ENCODE measurements at regions not wholly inside any gene's neighbourhood (a gene's known extent, or its start where the extent isn't known, plus 50 kb on each side); places are given as distances from the start of the nearest gene placed in this dataset.
A peak's percentile ranks its signal among the peaks of the same experiment; 100 is the strongest.

DNA sequence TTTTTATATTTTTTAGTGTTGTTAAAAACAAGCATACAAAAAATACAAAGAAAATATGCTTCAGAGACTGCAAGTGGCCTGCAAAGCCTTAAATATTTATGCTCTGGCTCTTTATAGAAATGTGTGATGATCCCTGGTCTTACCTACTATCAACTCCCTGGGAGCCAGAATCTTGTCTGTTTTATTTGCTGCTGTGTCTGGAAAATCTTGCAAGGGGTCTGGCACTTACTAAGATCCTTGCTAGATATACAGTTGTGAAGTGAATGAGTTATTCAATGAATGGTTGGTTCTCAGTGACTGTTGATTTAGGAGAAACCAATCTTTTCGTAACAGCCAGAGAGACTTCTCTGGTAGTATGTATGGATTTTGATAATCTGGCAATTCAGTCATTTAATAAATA is 521.0 kb upstream of the CFAP20DC start:
- peaks cover 2% of the 10 kb centered on the region for H3K27me3 ChIP-seq (ENCODE audit: control insufficient read depth, insufficient read depth, low read length)
- DNase-seq (ENCODE audit: low read depth in 4 of 6, low spot score in 6 of 6), result no peak
- 100% methylated on average over 1 of the region's 1 CpG for WGBS (ENCODE audit: insufficient coverage)
- no peaks in the 10 kb centered on the region for H3K9me3 ChIP-seq (ENCODE audit: control insufficient read depth, insufficient read depth, low read length)
- no peaks in the 10 kb centered on the region for H3K36me3 ChIP-seq (ENCODE audit: control insufficient read depth, insufficient read depth, low read length)
- H3K4me3 ChIP-seq (ENCODE audit: low read depth, low read length), result no peak overlapping the region
- H3K27ac ChIP-seq (ENCODE audit: low read depth, low read length), result no peak overlapping the region
- H3K4me1 ChIP-seq (ENCODE audit: control insufficient read depth, insufficient read depth, low read length), result peaks cover 7% of the 10 kb centered on the region

DNA sequence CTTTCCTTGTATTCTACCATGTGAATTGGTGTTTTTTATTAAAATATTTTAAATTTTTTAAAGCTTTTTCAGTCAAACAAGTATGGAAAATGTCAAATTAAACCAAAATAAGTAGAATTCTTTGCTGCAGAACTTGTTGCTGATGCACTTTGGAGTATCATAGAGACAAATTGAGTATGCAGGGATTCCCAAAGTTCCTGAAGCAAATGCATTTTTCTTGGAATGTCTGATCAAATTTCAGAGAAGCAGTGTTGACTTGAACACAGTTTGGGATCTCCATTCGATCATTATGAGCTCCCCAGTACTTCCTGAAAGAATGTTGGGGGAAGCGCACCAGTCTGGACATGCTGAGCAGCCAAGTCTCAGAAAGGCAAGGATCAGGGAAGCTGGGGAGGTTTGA is 517.8 kb upstream of the CFAP20DC start:
- no peaks in the 10 kb centered on the region for H3K9me3 ChIP-seq (ENCODE audit: control insufficient read depth, insufficient read depth, low read length)
- no peak overlapping the region for H3K4me3 ChIP-seq (ENCODE audit: low read depth, low read length)
- WGBS (ENCODE audit: insufficient coverage), result 83% methylated on average over 2 of the region's 2 CpGs

DNA sequence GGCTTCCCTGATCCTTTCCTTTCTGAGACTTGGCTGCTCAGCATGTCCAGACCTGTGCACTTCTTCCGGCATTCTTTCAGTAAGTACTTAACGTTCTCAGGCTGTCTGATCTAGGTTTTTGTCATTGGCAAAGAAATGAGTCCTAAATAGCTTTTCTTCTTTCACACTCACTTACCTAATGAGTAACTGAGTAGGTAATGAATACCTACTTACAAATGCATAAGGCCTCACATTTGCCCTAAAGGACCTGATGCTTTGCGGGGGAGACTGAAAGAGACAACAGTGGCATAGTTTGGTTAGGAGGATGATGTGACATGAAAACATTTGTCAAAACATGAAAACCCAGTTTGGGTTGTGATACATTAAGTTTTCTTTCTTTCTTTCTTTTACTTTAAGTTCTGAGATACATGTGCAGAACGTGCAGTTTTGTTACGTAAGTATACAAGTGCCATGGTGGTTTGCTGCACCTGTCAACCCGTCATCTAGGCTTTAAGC is 516.7 kb upstream of the CFAP20DC start:
- Histone ChIP-seq H3K36me3 (ENCODE audit: control insufficient read depth, insufficient read depth, low read length) (no peaks in the 10 kb centered on the region), H3K4me1 (ENCODE audit: control insufficient read depth, insufficient read depth, low read length) (no peaks in the 10 kb centered on the region), H3K27ac (ENCODE audit: low read depth, low read length) (no peak overlapping the region), H3K4me3 (ENCODE audit: low read depth, low read length) (no peak overlapping the region), H3K27me3 (ENCODE audit: control insufficient read depth, insufficient read depth, low read length) (peaks cover 2% of the 10 kb centered on the region), H3K9me3 (ENCODE audit: control insufficient read depth, insufficient read depth, low read length) (no peaks in the 10 kb centered on the region)
- WGBS (ENCODE audit: insufficient coverage), result 94% methylated on average over 2 of the region's 6 CpGs
- no peak for DNase-seq (ENCODE audit: low read depth in 4 of 6, low spot score in 6 of 6)

More for the DNA sequence above, 517.8 kb upstream of the CFAP20DC start:
- Histone ChIP-seq H3K27me3 (ENCODE audit: control insufficient read depth, insufficient read depth, low read length) (peaks cover 2% of the 10 kb centered on the region), H3K27ac (ENCODE audit: low read depth, low read length) (no peak overlapping the region), H3K36me3 (ENCODE audit: control insufficient read depth, insufficient read depth, low read length) (no peaks in the 10 kb centered on the region), H3K4me1 (ENCODE audit: control insufficient read depth, insufficient read depth, low read length) (no peaks in the 10 kb centered on the region)
- no peak for DNase-seq (ENCODE audit: low read depth in 4 of 6, low spot score in 6 of 6)

DNA sequence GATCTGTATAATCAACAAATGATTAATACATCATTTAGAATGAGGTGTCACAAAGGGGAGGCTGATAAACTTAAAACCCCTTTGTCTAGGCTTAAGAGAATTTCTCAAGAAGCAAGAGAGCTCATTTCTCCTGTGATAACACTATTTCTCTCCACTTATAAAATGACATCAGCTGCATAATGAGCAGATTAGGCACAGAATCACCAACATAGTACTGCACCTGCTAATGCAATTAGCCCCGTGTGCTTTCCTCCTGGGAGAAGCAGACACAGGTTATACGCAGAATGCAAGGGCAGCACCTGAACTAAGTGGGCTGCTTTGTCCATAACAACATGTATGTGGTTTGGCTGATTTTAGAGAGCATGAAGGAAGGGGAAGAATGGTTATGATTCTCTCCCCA is 515.3 kb upstream of the CFAP20DC start:
- WGBS (ENCODE audit: insufficient coverage), result no CpG with 5 or more reads among the region's 2 CpGs
- Histone ChIP-seq H3K27ac (ENCODE audit: low read depth, low read length) (no peak overlapping the region), H3K36me3 (ENCODE audit: control insufficient read depth, insufficient read depth, low read length) (no peaks in the 10 kb centered on the region), H3K9me3 (ENCODE audit: control insufficient read depth, insufficient read depth, low read length) (no peaks in the 10 kb centered on the region), H3K4me1 (ENCODE audit: control insufficient read depth, insufficient read depth, low read length) (no peaks in the 10 kb centered on the region), H3K4me3 (ENCODE audit: low read depth, low read length) (no peak overlapping the region), H3K27me3 (ENCODE audit: control insufficient read depth, insufficient read depth, low read length) (peaks cover 2% of the 10 kb centered on the region)
- peak in 1 of 6 donors; percentile 34 for DNase-seq (ENCODE audit: low read depth in 4 of 6, low spot score in 6 of 6)

DNA sequence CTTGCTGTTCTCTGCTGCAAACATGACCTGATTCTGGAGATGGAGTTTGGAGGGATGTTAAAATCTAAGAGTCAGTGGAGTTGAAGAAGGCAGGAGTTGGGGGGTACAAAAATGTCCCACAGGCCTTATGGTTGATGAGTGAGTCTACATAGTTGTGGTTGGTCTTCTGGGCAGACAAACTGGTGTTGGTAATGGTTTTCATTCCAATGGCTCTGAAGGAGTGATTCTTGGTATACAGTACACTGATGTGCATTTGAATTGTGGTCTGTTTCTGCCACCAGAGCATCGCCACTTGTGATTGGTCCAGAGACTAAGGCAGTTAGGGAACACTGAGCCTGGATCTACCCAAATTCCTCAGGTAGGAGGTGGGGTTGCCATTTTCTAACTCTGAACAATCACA is 514.1 kb upstream of the CFAP20DC start:
- Histone ChIP-seq H3K27ac (ENCODE audit: low read depth, low read length) (no peak overlapping the region), H3K9me3 (ENCODE audit: control insufficient read depth, insufficient read depth, low read length) (no peaks in the 10 kb centered on the region), H3K4me3 (ENCODE audit: low read depth, low read length) (no peak overlapping the region), H3K27me3 (ENCODE audit: control insufficient read depth, insufficient read depth, low read length) (no peaks in the 10 kb centered on the region), H3K4me1 (ENCODE audit: control insufficient read depth, insufficient read depth, low read length) (no peaks in the 10 kb centered on the region), H3K36me3 (ENCODE audit: control insufficient read depth, insufficient read depth, low read length) (no peaks in the 10 kb centered on the region)
- no peak for DNase-seq (ENCODE audit: low read depth in 4 of 6, low spot score in 6 of 6)
- WGBS (ENCODE audit: insufficient coverage), result 100% methylated on average over 1 of the region's 1 CpG

DNA sequence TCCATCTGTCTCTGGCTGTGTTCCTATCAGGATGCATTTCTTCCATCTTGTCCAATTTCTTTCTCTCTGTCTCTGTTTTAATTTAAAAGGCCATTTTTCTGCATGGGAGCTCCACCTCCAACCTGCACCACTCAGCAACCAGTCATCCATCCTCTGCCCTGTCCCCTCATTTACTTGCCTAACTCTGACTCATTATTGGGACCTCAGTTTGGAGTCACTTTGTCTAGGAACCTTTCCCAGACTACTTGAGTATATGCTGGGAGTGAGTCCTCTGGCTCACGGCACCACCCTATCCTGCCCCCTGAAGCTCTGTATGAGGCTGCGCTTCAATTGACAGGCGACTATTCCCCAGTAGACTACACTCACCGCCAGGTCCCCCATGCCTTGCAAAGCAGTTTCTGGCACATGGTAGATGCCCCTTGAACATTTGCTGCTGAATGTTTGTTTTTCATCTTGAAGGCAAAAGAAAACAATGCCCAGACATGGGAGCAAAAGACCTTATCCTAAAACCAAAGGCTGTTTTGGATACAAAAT is 513.3 kb upstream of the CFAP20DC start:
- Histone ChIP-seq H3K9me3 (ENCODE audit: control insufficient read depth, insufficient read depth, low read length) (no peaks in the 10 kb centered on the region), H3K4me1 (ENCODE audit: control insufficient read depth, insufficient read depth, low read length) (no peaks in the 10 kb centered on the region), H3K4me3 (ENCODE audit: low read depth, low read length) (no peak overlapping the region), H3K27ac (ENCODE audit: low read depth, low read length) (no peak overlapping the region), H3K36me3 (ENCODE audit: control insufficient read depth, insufficient read depth, low read length) (no peaks in the 10 kb centered on the region), H3K27me3 (ENCODE audit: control insufficient read depth, insufficient read depth, low read length) (no peaks in the 10 kb centered on the region)
- no peak for DNase-seq (ENCODE audit: low read depth in 4 of 6, low spot score in 6 of 6)
- 82% methylated on average over 3 of the region's 4 CpGs for WGBS (ENCODE audit: insufficient coverage)

DNA sequence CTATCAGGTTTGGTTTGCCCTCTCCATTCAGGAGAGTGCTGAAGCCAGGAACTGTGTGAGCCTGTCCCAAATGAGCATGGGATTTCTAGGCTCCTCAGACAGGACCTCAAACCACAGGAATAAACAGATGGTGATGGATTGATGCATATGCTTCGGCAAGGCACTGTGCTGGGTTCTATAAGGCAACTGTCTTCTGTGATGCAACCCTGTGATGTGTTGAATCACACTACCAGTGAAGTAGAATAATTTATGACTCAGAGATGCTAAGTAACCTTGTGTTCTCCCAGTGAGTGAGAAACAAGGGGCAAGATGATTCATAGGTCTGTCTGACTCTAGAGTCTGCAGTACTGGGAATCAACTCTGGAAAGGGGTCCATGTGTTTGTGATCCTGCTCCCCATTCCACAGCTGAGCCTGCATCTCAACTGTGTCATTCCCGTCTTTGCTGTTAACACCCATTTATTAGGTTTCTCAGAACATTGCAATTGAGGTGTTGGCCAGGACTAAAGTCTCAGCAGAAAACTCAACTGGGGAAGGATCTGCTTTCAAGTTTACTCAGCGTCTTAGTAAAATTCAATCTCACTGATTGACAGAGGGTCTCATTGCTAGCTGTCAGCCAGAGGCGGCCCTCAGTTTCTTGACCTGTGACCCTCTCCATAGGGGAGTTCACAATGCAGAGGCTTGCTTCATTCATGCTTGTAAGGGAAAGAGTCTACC is 510.1 kb upstream of the CFAP20DC start:
- H3K9me3 ChIP-seq (ENCODE audit: control insufficient read depth, insufficient read depth, low read length), result no peaks in the 10 kb centered on the region
- no peak for DNase-seq (ENCODE audit: low read depth in 4 of 6, low spot score in 6 of 6)
- no peaks in the 10 kb centered on the region for H3K36me3 ChIP-seq (ENCODE audit: control insufficient read depth, insufficient read depth, low read length)
- H3K4me1 ChIP-seq (ENCODE audit: control insufficient read depth, insufficient read depth, low read length), result no peaks in the 10 kb centered on the region
- WGBS (ENCODE audit: insufficient coverage), result 77% methylated on average over 4 of the region's 4 CpGs
- H3K27me3 ChIP-seq (ENCODE audit: control insufficient read depth, insufficient read depth, low read length), result no peaks in the 10 kb centered on the region
- H3K4me3 ChIP-seq (ENCODE audit: low read depth, low read length), result no peak overlapping the region
- H3K27ac ChIP-seq (ENCODE audit: low read depth, low read length), result no peak overlapping the region

DNA sequence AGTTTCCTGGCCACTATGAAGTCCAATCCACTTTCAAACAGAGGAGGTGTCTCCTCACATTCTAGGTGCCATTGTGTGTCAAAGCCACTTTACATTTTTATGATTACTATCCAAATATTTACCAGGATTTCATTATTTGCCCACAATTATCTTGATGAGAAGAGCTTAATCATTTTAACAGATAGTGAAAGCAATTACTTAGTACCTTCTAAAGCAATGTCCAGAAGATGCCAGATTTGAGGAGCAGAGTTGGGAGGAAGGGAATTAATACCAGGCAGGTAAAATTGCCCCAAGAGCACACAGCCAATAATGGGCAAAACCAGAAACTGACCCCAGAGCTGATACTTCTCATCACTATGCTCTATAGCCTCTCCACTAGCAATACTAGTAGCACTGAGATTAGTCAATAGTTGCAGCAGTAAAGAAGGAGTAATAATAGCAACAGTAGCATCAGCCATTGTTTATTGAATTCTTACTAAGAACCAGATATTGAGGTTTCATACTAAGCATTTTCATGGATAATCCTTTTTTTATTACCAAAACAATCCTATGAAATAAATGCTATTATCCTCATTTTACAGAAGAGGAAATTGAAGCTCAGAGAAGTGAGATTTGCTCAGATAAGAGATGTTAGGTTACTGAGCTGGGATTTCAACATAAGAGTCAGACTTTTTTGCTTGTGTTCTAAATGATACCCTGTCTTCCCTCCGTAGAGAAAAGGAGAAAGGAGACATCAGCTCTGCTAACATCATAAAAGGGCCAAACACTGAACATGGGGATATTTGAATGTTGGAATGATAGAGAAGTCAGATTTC is 509.3 kb upstream of the CFAP20DC start:
- no CpG with 5 or more reads among the region's 1 CpG for whole genome bisulfite sequencing (ENCODE audit: insufficient coverage)
- Histone ChIP-seq H3K27ac (ENCODE audit: low read depth, low read length) (no peak overlapping the region), H3K27me3 (ENCODE audit: control insufficient read depth, insufficient read depth, low read length) (no peaks in the 10 kb centered on the region), H3K36me3 (ENCODE audit: control insufficient read depth, insufficient read depth, low read length) (no peaks in the 10 kb centered on the region), H3K4me1 (ENCODE audit: control insufficient read depth, insufficient read depth, low read length) (no peaks in the 10 kb centered on the region), H3K9me3 (ENCODE audit: control insufficient read depth, insufficient read depth, low read length) (no peaks in the 10 kb centered on the region), H3K4me3 (ENCODE audit: low read depth, low read length) (no peak overlapping the region)
- DNase-seq (ENCODE audit: low read depth in 4 of 6, low spot score in 6 of 6), result no peak

DNA sequence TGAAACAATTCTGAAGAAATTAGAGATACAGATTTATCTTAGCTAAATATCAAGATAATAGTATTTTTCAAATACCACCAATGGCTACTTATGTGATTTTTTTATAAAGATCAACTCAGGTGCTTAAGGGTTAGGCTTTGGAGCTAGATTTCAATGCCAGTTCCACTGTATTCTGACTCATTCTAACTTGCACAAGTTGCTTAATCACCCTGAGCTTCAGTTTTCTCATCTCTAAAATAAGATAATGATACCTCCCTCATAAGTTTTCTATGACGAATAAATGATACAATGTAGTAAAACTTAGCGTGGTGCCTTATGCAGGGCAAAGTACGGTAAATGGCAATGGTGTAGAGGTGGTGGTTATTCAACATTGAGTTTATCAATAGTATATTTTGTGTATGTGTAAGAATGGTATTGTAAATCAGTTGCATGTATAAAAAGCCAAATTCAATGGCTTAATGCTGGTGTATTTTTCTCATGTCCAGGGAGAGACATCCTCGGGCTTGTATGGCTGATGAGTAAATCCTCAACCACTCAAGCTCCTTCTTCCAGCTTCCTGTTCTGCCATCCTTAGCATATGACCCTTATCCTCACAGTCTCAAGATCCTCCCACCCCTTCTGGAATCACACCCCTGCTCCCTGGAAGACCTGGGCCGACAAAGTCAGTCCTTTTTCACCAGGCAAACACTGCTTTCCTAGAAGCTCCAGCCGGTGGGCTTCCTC is 505.9 kb upstream of the CFAP20DC start:
- Histone ChIP-seq H3K36me3 (ENCODE audit: control insufficient read depth, insufficient read depth, low read length) (no peaks in the 10 kb centered on the region), H3K27ac (ENCODE audit: low read depth, low read length) (no peak overlapping the region), H3K9me3 (ENCODE audit: control insufficient read depth, insufficient read depth, low read length) (no peaks in the 10 kb centered on the region), H3K4me1 (ENCODE audit: control insufficient read depth, insufficient read depth, low read length) (no peaks in the 10 kb centered on the region), H3K4me3 (ENCODE audit: low read depth, low read length) (no peak overlapping the region), H3K27me3 (ENCODE audit: control insufficient read depth, insufficient read depth, low read length) (no peaks in the 10 kb centered on the region)
- no peak for DNase-seq (ENCODE audit: low read depth in 4 of 6, low spot score in 6 of 6)
- 94% methylated on average over 2 of the region's 6 CpGs for WGBS (ENCODE audit: insufficient coverage)

Data from spinal cord (tissue), 9 donors.